ENCODE measurements at regions not wholly inside any gene's neighbourhood (a gene's known extent, or its start where the extent isn't known, plus 50 kb on each side); places are given as distances from the start of the nearest gene placed in this dataset.

- no peak for TF ChIP-seq CTCF (IDR thresholded peaks at IDR 0.05)
- no peak for TF ChIP-seq POLR2A (IDR thresholded peaks at IDR 0.05)
- TF ChIP-seq EP300 (IDR thresholded peaks at IDR 0.05), result no peak
Observed at GRCh38 chr18:46257366-46257765, 153.2 kb downstream of the HAUS1 start.

All from tibial nerve (tissue), 4 donors.